HCT116 (cell line): ENCODE measurements at regions not wholly inside any gene's neighbourhood (a gene's known extent, or its start where the extent isn't known, plus 50 kb on each side); places are given as distances from the start of the nearest gene placed in this dataset.

Experiments
- ATAC-seq: fragments of 200-7000 bp; cut with Tn5 transposase; 2 replicates; pipeline ENCODE4 v1.9.1; 2020; ENCODE audit warnings: mild to moderate bottlenecking, moderate library complexity
- BruUV-seq: library from RNA; stranded (reverse); fragments of 400-500 nt; replicated peaks from 2 replicates; lab custom pipeline; 2021; lab: Mats Ljungman, UMichigan
- CTCF ChIA-PET: fragments of 300-600 bp; sonication (Branson Sonifier 250); formaldehyde crosslinking; loops from one replicate; lab custom pipeline; 2021; ENCODE audit warnings: antibody characterized with exemption; lab: Charles Lee
- POLR2A ChIA-PET: fragments of 300-600, 350-600 bp; sonication (Branson Sonifier 250); formaldehyde crosslinking; loops from one replicate; lab custom pipeline; 2021; ENCODE audit warnings: antibody characterized with exemption; lab: Charles Lee
- RAD21 ChIA-PET, 2 experiments: fragments of 300-600 bp; sonication (Branson Sonifier 250); formaldehyde crosslinking; loops; one replicate each; lab custom pipeline; 2023; ENCODE audit warnings: low total read pairs in 2 of 2; ENCODE audit not compliant: uncharacterized antibody in 2 of 2, unreplicated experiment in 2 of 2, low non-redundant PET in 1 of 2; lab: Charles Lee
- DNase-seq: peaks from one replicate; pipeline ENCODE4 v3.0.0-alpha.2; 2010; ENCODE audit warnings: low read depth, low spot score
- H2AFZ ChIP-seq: fragments of 200-600 bp; shearing (Covaris generic), sonication (generic); 2 replicates; pipeline ENCODE4 v1.6.1; 2017; ENCODE audit warnings: low read depth, mixed run types, mixed read lengths, antibody characterized with exemption, low read length; ENCODE audit not compliant: poor library complexity, severe bottlenecking
- H3K27ac ChIP-seq: 2 replicates; pipeline ENCODE4 v1.5.1; 2012; ENCODE audit warnings: low read depth, low read length
- H3K27me3 ChIP-seq: fragments of 200-600 bp; sonication (generic); 2 replicates; pipeline ENCODE4 v1.6.1; 2016; ENCODE audit warnings: mixed run types, low read length, mixed read lengths; ENCODE audit not compliant: insufficient read depth
- H3K36me3 ChIP-seq, 2 experiments: fragments of 200-500 bp in 1 of 2; fragments of 200-600 bp in 1 of 2; sonication (Bioruptor generic) in 1 of 2; sonication (generic) in 1 of 2; 2 replicates each; pipeline versions ENCODE4 v1.5.1 to v1.6.1; 2014 to 2016; ENCODE audit warnings: low read length in 2 of 2, inconsistent platforms in 1 of 2, mixed read lengths in 1 of 2, mixed run types in 1 of 2; ENCODE audit not compliant: insufficient read depth in 2 of 2, control insufficient read depth in 1 of 2
- H3K4me1 ChIP-seq, 2 experiments: fragments of 200-600 bp in 1 of 2; sonication (generic) in 1 of 2; 2 replicates each; pipeline versions ENCODE4 v1.5.1 to v1.6.1; 2012 to 2017; ENCODE audit warnings: low read length in 2 of 2, inconsistent platforms in 1 of 2, mild to moderate bottlenecking in 1 of 2, mixed read lengths in 1 of 2, mixed run types in 1 of 2, moderate library complexity in 1 of 2; ENCODE audit not compliant: insufficient read depth in 2 of 2, control insufficient read depth in 1 of 2
- H3K4me2 ChIP-seq: fragments of 200-600 bp; sonication (generic); 2 replicates; pipeline ENCODE4 v1.6.1; 2017; ENCODE audit warnings: mixed run types, low read length, mixed read lengths
- H3K4me3 ChIP-seq, 2 experiments: fragments of 200-600 bp in 1 of 2; sonication (generic) in 1 of 2; replicated peaks in 1 of 2; 2 replicates each; pipeline ENCODE4 v1.5.1; 2011 to 2016; ENCODE audit warnings: low read length in 2 of 2, control low read depth in 1 of 2, low read depth in 1 of 2, mild to moderate bottlenecking in 1 of 2, mixed read lengths in 1 of 2, mixed run types in 1 of 2
- H3K79me2 ChIP-seq: fragments of 200-600 bp; sonication (generic); 2 replicates; pipeline ENCODE4 v1.6.1; 2017; ENCODE audit warnings: mild to moderate bottlenecking, mixed run types, low read length, moderate library complexity, mixed read lengths; ENCODE audit not compliant: insufficient read depth
- H3K9ac ChIP-seq: fragments of 200-600 bp; sonication (generic); 2 replicates; pipeline ENCODE4 v1.6.1; 2016; ENCODE audit warnings: low read length, mixed read lengths
- H3K9me2 ChIP-seq: fragments of 200-600 bp; sonication (generic), shearing (Covaris generic); 2 replicates; pipeline ENCODE4 v1.6.1; 2017; ENCODE audit warnings: mixed run types, mild to moderate bottlenecking, moderate library complexity; ENCODE audit not compliant: insufficient read depth
- H3K9me3 ChIP-seq, 2 experiments: fragments of 200-500 bp in 1 of 2; fragments of 200-600 bp in 1 of 2; sonication (Bioruptor generic) in 1 of 2; sonication (generic) in 1 of 2; 2 replicates each; pipeline ENCODE4 v1.6.1; 2014 to 2017; ENCODE audit warnings: low read length in 2 of 2, mixed read lengths in 2 of 2, inconsistent platforms in 1 of 2, low read depth in 1 of 2, mild to moderate bottlenecking in 1 of 2, mixed run types in 1 of 2, moderate library complexity in 1 of 2; ENCODE audit not compliant: control insufficient read depth in 1 of 2, insufficient read depth in 1 of 2
- H4K20me1 ChIP-seq: fragments of 200-600 bp; sonication (generic), shearing (Covaris generic); 2 replicates; pipeline ENCODE4 v1.6.1; 2017; ENCODE audit warnings: mixed run types, mild to moderate bottlenecking, moderate library complexity; ENCODE audit not compliant: insufficient read depth
- CEBPB ChIP-seq: IDR thresholded peaks from 2 replicates; pipeline ENCODE4 v1.6.1; 2012; ENCODE audit warnings: low read depth
- CTCF ChIP-seq, 3 experiments: fragments of 200-600 bp in 1 of 3; sonication (generic) in 1 of 3; IDR thresholded peaks in 2 of 3; conservative IDR thresholded peaks in 1 of 3; 2 replicates each; pipeline ENCODE4 v1.5.1; 2012 to 2017; ENCODE audit warnings: low read depth in 2 of 3, low read length in 2 of 3, antibody characterized with exemption in 1 of 3, borderline replicate concordance in 1 of 3, control low read depth in 1 of 3, mild to moderate bottlenecking in 1 of 3, mixed read lengths in 1 of 3, mixed run types in 1 of 3, moderate library complexity in 1 of 3; ENCODE audit not compliant: insufficient read depth in 1 of 3
- EZH2phosphoT487 ChIP-seq: fragments of 200-600 bp; IDR thresholded peaks from 2 replicates; pipeline ENCODE4 v1.6.1; 2018; ENCODE audit warnings: antibody characterized with exemption, borderline replicate concordance
- FOSL1 ChIP-seq: IDR thresholded peaks from 2 replicates; pipeline ENCODE4 v1.6.1; 2012; ENCODE audit warnings: low read depth
- POLR2A ChIP-seq: IDR thresholded peaks from 2 replicates; pipeline ENCODE4 v1.7.0; 2011; ENCODE audit warnings: borderline replicate concordance; ENCODE audit not compliant: insufficient read depth, insufficient read length; ENCODE audit errors: extremely low read depth
- RAD21 ChIP-seq: IDR thresholded peaks from 2 replicates; pipeline ENCODE4 v1.6.1; 2012; ENCODE audit warnings: low read depth, mild to moderate bottlenecking
- REST ChIP-seq: IDR thresholded peaks from 2 replicates; pipeline ENCODE4 v1.6.1; 2012; ENCODE audit warnings: low read depth
- SRF ChIP-seq: IDR thresholded peaks from 2 replicates; pipeline ENCODE4 v1.6.1; 2012; ENCODE audit warnings: low read depth
- intact Hi-C: fragments of 100-400 bp; cut with micrococcal nuclease; formaldehyde crosslinking; loops from 2 replicates; pipeline ENCODE4 v1.10.0; 2022
- TF ChIP-seq, protein P1 (sequence below): IDR thresholded peaks from 2 replicates; pipeline ENCODE4 v1.6.1; 2012
- TF ChIP-seq, protein P2 (sequence below): IDR thresholded peaks from 2 replicates; pipeline ENCODE4 v1.6.1; 2012

DNA sequence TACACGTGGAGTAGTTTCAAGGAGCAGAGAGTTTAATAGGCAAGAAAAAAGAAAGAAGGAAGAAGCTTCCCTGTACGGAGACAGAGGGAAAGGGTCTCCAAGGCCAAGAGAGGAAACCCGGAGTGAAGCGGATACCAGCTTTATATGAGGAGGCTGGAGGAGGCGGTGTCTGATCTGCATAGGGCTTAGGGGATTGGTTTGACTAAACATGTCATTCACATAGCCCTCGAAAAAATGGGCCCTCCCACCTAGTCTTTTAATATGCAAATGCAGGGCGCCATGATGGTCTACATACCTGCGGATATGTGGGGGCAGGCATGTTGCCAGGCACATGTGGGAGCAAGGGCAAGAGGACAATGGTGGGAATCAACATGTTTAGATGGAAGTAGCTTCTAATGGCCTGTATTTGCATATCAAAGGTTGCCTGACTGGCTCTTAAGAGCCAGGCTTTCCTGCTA lies 103.1 kb upstream of the UGT8 start:
- Histone ChIP-seq H3K9me2 (no peaks in the 10 kb centered on the region), H3K27ac (no peak overlapping the region), H3K4me3 (no peak overlapping the region), H3K4me1 (no peaks in the 10 kb centered on the region), H3K4me2 (no peak overlapping the region), H3K9ac (no peak overlapping the region), H4K20me1 (no peaks in the 10 kb centered on the region), H3K36me3 (no peaks in the 10 kb centered on the region), H3K9me3 (no peaks in the 10 kb centered on the region), H3K27me3 (no peaks in the 10 kb centered on the region), H3K79me2 (no peaks in the 10 kb centered on the region), H2AFZ (no peak overlapping the region)
- POLR2A ChIA-PET: no interaction called here
- RAD21 ChIA-PET: no interaction called here
- DNase-seq (no peak), ATAC-seq (no peak)
- BruUV-seq: no TSS peak
- intact Hi-C loops: no loop called here
- TF ChIP-seq RAD21 (no peak), CTCF (IDR thresholded peaks at IDR 0.05 in 2 of 3, conservative IDR thresholded peaks at IDR 0.05 in 1 of 3; ENCODE audit: borderline replicate concordance in 1 of 3, insufficient read depth in 1 of 3, low read depth in 2 of 3, low read length in 2 of 3) (no peak), CEBPB (no peak), EZH2phosphoT487 (no peak), SRF (no peak), REST (no peak), POLR2A (no peak), FOSL1 (no peak)
- TF ChIP-seq, protein P1, sequence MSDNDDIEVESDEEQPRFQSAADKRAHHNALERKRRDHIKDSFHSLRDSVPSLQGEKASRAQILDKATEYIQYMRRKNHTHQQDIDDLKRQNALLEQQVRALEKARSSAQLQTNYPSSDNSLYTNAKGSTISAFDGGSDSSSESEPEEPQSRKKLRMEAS: no peak
- TF ChIP-seq, protein P2, sequence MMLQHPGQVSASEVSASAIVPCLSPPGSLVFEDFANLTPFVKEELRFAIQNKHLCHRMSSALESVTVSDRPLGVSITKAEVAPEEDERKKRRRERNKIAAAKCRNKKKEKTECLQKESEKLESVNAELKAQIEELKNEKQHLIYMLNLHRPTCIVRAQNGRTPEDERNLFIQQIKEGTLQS: no peak
- CTCF ChIA-PET: no interaction called here
